Caco-2 (cell line): ENCODE measurements at regions not wholly inside any gene's neighbourhood (a gene's known extent, or its start where the extent isn't known, plus 50 kb on each side); places are given as distances from the start of the nearest gene placed in this dataset.

Experiments
- BruUV-seq: library from RNA; stranded (reverse); fragments of 400-500 nt; replicated peaks from 2 replicates; lab custom pipeline; 2021; lab: Mats Ljungman, UMichigan
- CTCF ChIA-PET: fragments of 300-600 bp; sonication (Branson Sonifier 250); formaldehyde crosslinking; loops from one replicate; lab custom pipeline; 2022; ENCODE audit warnings: antibody characterized with exemption; lab: Charles Lee
- POLR2A ChIA-PET: fragments of 300-600 bp; sonication (Branson Sonifier 250); formaldehyde crosslinking; loops from one replicate; lab custom pipeline; 2022; ENCODE audit warnings: antibody characterized with exemption; lab: Charles Lee
- DNase-seq, 2 experiments: peaks; one replicate each; pipeline versions ENCODE4 v3.0.0 to v3.0.0-alpha.2; 2020 to 2022
- H3K27me3 ChIP-seq: replicated peaks from 2 replicates; pipeline ENCODE4 v1.6.0; 2011; ENCODE audit warnings: low read length; ENCODE audit not compliant: control insufficient read depth, insufficient read depth
- H3K36me3 ChIP-seq: 2 replicates; pipeline ENCODE4 v1.5.1; 2011; ENCODE audit warnings: low read length; ENCODE audit not compliant: control insufficient read depth, insufficient read depth
- H3K4me1 ChIP-seq: fragments of 250-450 bp; sonication (Bioruptor Pico); 2 replicates; pipeline ENCODE4 v1.5.1; 2020; ENCODE audit warnings: mild to moderate bottlenecking
- H3K4me3 ChIP-seq: 2 replicates; pipeline ENCODE4 v1.5.1; 2011; ENCODE audit warnings: low read depth, mild to moderate bottlenecking, control low read depth, low read length
- H3K9me3 ChIP-seq: fragments of 250-450 bp; sonication (Bioruptor Pico); 2 replicates; pipeline ENCODE4 v1.5.1; 2020; ENCODE audit warnings: mild to moderate bottlenecking, moderate library complexity
- H3K27ac Mint-ChIP-seq: one replicate; pipeline ENCODE4 v1.8.0; 2022; ENCODE audit warnings: mixed read lengths; ENCODE audit not compliant: unreplicated experiment
- H3K27me3 Mint-ChIP-seq: one replicate; pipeline ENCODE4 v1.8.0; 2022; ENCODE audit warnings: mixed read lengths; ENCODE audit not compliant: insufficient read depth, unreplicated experiment
- H3K36me3 Mint-ChIP-seq: one replicate; pipeline ENCODE4 v1.8.0; 2022; ENCODE audit warnings: mild to moderate bottlenecking, mixed read lengths; ENCODE audit not compliant: insufficient read depth, unreplicated experiment
- H3K4me1 Mint-ChIP-seq: one replicate; pipeline ENCODE4 v1.8.0; 2022; ENCODE audit warnings: low read depth, mixed read lengths; ENCODE audit not compliant: unreplicated experiment
- H3K4me3 Mint-ChIP-seq: one replicate; pipeline ENCODE4 v1.8.0; 2022; ENCODE audit warnings: mild to moderate bottlenecking, moderate library complexity, mixed read lengths; ENCODE audit not compliant: unreplicated experiment
- H3K9me3 Mint-ChIP-seq: one replicate; pipeline ENCODE4 v1.8.0; 2022; ENCODE audit warnings: mixed read lengths; ENCODE audit not compliant: unreplicated experiment
- CTCF ChIP-seq, 2 experiments: fragments of 200-600 bp in 1 of 2; IDR thresholded peaks; 1 replicate in 1 of 2; 2 replicates in 1 of 2; pipeline versions ENCODE4 v1.5.1 to v1.8.0; 2011 to 2022; ENCODE audit warnings: antibody characterized with exemption in 1 of 2, control low read depth in 1 of 2, inconsistent platforms in 1 of 2, low read depth in 1 of 2, low read length in 1 of 2, mild to moderate bottlenecking in 1 of 2, moderate library complexity in 1 of 2; ENCODE audit not compliant: insufficient read depth in 1 of 2, severe bottlenecking in 1 of 2, unreplicated experiment in 1 of 2
- intact Hi-C: fragments of 100-400 bp; cut with micrococcal nuclease; formaldehyde crosslinking; loops from one replicate; pipeline ENCODE4 v1.10.0; 2022; ENCODE audit not compliant: unreplicated experiment

DNA sequence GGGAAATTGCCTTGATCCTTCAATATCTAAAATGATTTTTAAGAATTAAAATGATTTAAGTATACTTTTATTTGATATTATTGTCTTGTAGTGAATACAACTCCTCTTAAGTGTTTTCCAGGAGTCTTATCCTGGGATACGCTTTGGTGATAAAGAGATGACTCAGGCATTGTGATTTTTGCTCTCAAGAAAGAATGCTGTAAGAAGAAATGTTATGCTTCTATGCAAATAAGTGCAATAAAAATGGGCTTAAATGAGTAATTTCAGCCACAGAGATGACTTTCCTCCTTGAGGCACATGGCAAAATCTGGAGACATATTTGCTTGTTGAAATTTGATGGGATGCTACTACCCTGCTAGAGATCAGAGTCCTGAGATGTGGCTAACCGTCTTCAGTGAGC lies 358.6 kb upstream of the BCHE start:
- no peak for DNase-seq
- no peaks in the 10 kb centered on the region for H3K9me3 Mint-ChIP-seq
- no peak for TF ChIP-seq CTCF (IDR thresholded peaks at IDR 0.05; ENCODE audit: insufficient read depth in 1 of 2, low read depth in 1 of 2, low read length in 1 of 2, severe bottlenecking in 1 of 2, unreplicated experiment in 1 of 2)
- H3K27ac Mint-ChIP-seq = no peak overlapping the region
- H3K4me1 ChIP-seq = no peaks in the 10 kb centered on the region
- no peaks in the 10 kb centered on the region for H3K36me3 Mint-ChIP-seq
- intact Hi-C loops = no loop called here
- no peaks in the 10 kb centered on the region for H3K9me3 ChIP-seq
- H3K36me3 ChIP-seq = no peaks in the 10 kb centered on the region
- CTCF ChIA-PET = no interaction called here
- H3K27me3 ChIP-seq = no peaks in the 10 kb centered on the region
- H3K4me3 Mint-ChIP-seq = no peak overlapping the region
- POLR2A ChIA-PET = no interaction called here
- no TSS peak for BruUV-seq
- H3K4me1 Mint-ChIP-seq = no peaks in the 10 kb centered on the region
- no peak overlapping the region for H3K4me3 ChIP-seq
- no peaks in the 10 kb centered on the region for H3K27me3 Mint-ChIP-seq

DNA sequence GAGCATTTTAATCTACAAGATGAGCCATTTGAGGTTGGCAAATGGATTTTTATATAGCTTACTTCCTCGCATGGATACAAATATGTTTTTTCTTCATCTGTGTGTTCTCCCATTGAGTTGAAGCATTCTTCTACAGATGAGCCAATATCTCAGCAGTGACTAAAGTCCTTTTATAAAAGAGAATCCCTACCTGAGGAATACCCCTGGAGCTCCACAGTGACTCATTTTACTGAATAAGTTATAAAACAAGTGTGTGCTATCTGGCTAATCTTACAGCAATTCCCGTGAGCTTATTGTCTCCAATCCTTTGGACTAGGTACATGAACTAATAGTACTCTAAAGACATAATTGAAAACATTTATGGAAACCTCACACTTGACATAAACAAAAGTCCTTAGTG lies 354.2 kb upstream of the BCHE start:
- peaks cover 6% of the 10 kb centered on the region for H3K4me1 Mint-ChIP-seq
- ChIA-PET CTCF (no interaction called here), POLR2A (no interaction called here)
- Histone ChIP-seq H3K9me3 (no peaks in the 10 kb centered on the region), H3K4me1 (no peaks in the 10 kb centered on the region), H3K36me3 (no peaks in the 10 kb centered on the region), H3K27me3 (no peaks in the 10 kb centered on the region), H3K4me3 (no peak overlapping the region)
- no peaks in the 10 kb centered on the region for H3K36me3 Mint-ChIP-seq
- TF ChIP-seq CTCF (IDR thresholded peaks at IDR 0.05; ENCODE audit: insufficient read depth in 1 of 2, low read depth in 1 of 2, low read length in 1 of 2, severe bottlenecking in 1 of 2, unreplicated experiment in 1 of 2) = no peak
- DNase-seq = no peak
- no peaks in the 10 kb centered on the region for H3K27me3 Mint-ChIP-seq
- no peaks in the 10 kb centered on the region for H3K9me3 Mint-ChIP-seq
- intact Hi-C loops = no loop called here
- no peak overlapping the region for H3K27ac Mint-ChIP-seq
- no peak overlapping the region for H3K4me3 Mint-ChIP-seq
- BruUV-seq = no TSS peak

- Histone ChIP-seq H3K9me3 (no peaks in the 10 kb centered on the region), H3K4me1 (no peaks in the 10 kb centered on the region), H3K27me3 (no peaks in the 10 kb centered on the region), H3K4me3 (no peak overlapping the region), H3K36me3 (no peaks in the 10 kb centered on the region)
- no peak for TF ChIP-seq CTCF (IDR thresholded peaks at IDR 0.05; ENCODE audit: insufficient read depth in 1 of 2, low read depth in 1 of 2, low read length in 1 of 2, severe bottlenecking in 1 of 2, unreplicated experiment in 1 of 2)
- Mint-ChIP-seq H3K9me3 (no peaks in the 10 kb centered on the region), H3K27me3 (no peaks in the 10 kb centered on the region), H3K36me3 (no peaks in the 10 kb centered on the region), H3K27ac (no peak overlapping the region), H3K4me1 (peaks cover 6% of the 10 kb centered on the region), H3K4me3 (no peak overlapping the region)
- BruUV-seq = no TSS peak
- POLR2A ChIA-PET = no interaction called here
- DNase-seq = peak in 1 of 2 experiments; percentile 0
- intact Hi-C loops = no loop called here
- CTCF ChIA-PET = no interaction called here
These were observed 353.1 kb upstream of the BCHE start for GRCh38 chr3:166190360-166190759.
